ENCODE measurements at regions not wholly inside any gene's neighbourhood (a gene's known extent, or its start where the extent isn't known, plus 50 kb on each side); places are given as distances from the start of the nearest gene placed in this dataset.

DNA sequence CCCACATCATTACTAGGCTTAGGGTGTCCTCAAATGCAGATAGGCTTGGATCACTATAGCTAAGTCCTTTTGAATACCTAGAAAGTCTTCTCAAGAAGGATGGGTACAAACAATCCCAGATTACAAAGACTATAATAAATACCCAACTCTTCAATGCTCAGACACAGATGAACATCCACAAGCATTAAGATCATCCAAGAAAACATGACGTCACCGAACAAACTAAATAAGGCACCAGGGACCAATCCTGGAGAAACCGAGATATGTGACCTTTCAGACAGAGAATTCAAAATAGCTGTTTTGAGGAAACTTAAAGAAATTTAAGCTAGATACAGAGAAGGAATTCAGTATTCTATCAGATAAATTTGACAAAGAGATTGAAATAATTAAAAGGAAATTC, 108.0 kb upstream of the PLPP4 start:
- no peaks in the 10 kb centered on the region for H3K36me3 Mint-ChIP-seq (ENCODE audit: low read depth)
- H3K27me3 Mint-ChIP-seq = peaks cover 24% of the 10 kb centered on the region
- H3K9me3 Mint-ChIP-seq = no peaks in the 10 kb centered on the region
- DNase-seq = no peak
- H3K4me3 Mint-ChIP-seq = no peak overlapping the region
- H3K4me1 Mint-ChIP-seq (ENCODE audit: low read depth) = no peaks in the 10 kb centered on the region
- H3K27ac Mint-ChIP-seq = no peak overlapping the region

DNA sequence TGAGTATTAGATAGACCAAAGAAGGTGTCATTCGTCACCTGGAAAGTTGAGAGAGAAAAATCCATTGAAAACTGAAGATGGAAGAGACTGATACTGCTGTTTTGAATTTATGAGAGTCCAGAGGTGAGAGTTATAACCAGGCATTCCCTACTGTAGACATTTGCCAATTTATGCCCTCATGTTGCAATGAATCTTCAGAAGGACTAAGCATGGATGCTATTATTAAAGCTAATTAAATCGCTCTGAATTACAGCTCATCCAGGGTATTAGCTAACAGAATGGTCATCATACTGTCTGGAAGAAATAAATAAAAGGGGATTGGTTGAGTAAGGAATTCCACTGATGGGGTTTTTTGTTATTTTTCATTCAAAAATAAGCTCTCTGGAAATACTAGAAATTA, 101.6 kb upstream of the PLPP4 start:
- Mint-ChIP-seq H3K4me1 (ENCODE audit: low read depth) (no peaks in the 10 kb centered on the region), H3K9me3 (peaks cover 3% of the 10 kb centered on the region), H3K27ac (no peak overlapping the region), H3K4me3 (no peak overlapping the region), H3K27me3 (peaks cover 2% of the 10 kb centered on the region), H3K36me3 (ENCODE audit: low read depth) (no peaks in the 10 kb centered on the region)
- no peak for DNase-seq

DNA sequence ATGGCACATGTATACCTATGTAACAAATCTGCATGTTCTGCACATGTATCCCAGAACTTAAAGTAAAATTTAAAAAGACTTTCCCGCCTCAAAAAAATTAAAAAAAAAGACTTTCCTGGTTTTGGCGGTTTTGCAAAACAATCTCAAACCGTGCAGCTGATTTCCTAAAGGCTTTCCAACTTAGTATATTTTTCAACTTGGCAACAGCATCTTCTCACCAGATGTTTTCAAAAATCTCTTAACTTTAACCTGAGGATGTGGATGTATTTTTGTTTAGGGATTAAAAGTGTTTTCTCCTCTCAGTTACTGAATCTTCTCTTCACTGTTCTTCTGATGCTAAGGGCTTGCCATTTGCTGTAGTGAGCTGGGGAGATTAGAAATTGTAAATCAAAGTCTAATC, 96.5 kb upstream of the PLPP4 start:
- H3K9me3 Mint-ChIP-seq = peaks cover 3% of the 10 kb centered on the region
- peaks cover 6% of the 10 kb centered on the region for H3K27me3 Mint-ChIP-seq
- no peak for DNase-seq
- no peaks in the 10 kb centered on the region for H3K4me1 Mint-ChIP-seq (ENCODE audit: low read depth)
- no peaks in the 10 kb centered on the region for H3K36me3 Mint-ChIP-seq (ENCODE audit: low read depth)
- no peak overlapping the region for H3K27ac Mint-ChIP-seq
- no peak overlapping the region for H3K4me3 Mint-ChIP-seq

DNA sequence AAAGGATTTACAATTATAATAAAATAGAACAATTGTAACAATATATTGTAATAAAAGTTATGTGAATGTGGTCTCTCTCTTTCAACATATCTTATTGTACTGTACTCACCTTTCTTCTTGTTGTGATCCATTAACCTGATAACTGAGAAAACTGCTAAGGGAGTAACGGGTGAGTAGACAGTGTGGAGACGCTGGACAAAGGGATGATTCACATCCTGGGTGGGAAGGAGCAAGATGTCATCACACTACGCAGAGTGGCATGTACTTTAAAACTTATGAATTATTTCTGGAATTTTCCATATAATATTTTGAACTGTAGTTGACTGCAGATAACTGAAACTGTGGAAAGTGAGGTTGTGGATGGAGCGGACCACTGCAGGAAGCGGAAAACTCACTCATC, 91.2 kb upstream of the PLPP4 start:
- no peak overlapping the region for H3K4me3 Mint-ChIP-seq
- H3K9me3 Mint-ChIP-seq = no peaks in the 10 kb centered on the region
- H3K36me3 Mint-ChIP-seq (ENCODE audit: low read depth) = no peaks in the 10 kb centered on the region
- H3K27me3 Mint-ChIP-seq = peaks cover 4% of the 10 kb centered on the region
- no peaks in the 10 kb centered on the region for H3K4me1 Mint-ChIP-seq (ENCODE audit: low read depth)
- DNase-seq = no peak
- H3K27ac Mint-ChIP-seq = no peak overlapping the region

DNA sequence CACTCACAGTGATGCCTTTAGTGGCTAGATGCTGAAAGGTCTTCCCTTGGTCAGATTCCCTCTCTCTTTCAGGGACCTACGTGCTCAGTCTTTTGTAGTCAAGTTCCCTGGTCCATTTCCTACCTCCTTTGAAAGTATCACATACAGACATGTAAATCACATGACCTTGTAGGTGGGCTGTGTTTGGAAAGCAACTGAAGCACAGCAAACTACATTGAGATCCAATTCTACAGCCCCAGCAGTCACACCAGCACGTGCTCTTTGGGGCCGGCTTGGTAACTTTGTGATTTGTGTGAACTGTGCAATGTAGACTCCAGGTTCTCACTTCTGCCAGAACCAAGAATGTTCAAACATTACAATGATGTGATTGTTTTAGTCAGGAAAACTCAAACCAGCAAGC, 89.7 kb upstream of the PLPP4 start:
- no peak for DNase-seq
- H3K4me3 Mint-ChIP-seq = no peak overlapping the region
- no peaks in the 10 kb centered on the region for H3K9me3 Mint-ChIP-seq
- no peaks in the 10 kb centered on the region for H3K4me1 Mint-ChIP-seq (ENCODE audit: low read depth)
- H3K27ac Mint-ChIP-seq = no peak overlapping the region
- H3K27me3 Mint-ChIP-seq = peaks cover 4% of the 10 kb centered on the region
- no peaks in the 10 kb centered on the region for H3K36me3 Mint-ChIP-seq (ENCODE audit: low read depth)

DNA sequence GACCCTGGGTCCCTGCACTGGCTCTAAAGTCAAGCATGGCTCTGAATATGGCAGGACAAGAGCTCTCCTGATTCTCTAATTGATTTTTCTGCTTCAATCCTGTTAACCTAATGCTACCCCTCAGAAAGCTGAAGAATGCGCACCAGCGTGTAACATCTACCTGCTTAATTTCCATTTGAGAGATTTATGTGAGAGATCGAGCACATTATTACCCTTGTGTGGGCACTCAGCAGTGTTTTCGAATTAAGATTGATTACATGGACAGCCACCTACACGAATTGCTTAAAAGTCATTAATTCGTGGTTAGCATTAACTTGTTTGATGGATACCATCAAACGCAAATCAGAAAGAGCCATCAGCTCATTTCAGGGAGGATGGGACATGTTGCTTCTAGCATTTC, 88.7 kb upstream of the PLPP4 start:
- Mint-ChIP-seq H3K4me1 (ENCODE audit: low read depth) (no peaks in the 10 kb centered on the region), H3K27ac (no peak overlapping the region), H3K4me3 (no peak overlapping the region), H3K9me3 (no peaks in the 10 kb centered on the region), H3K27me3 (peaks cover 5% of the 10 kb centered on the region), H3K36me3 (ENCODE audit: low read depth) (no peaks in the 10 kb centered on the region)
- no peak for DNase-seq

DNA sequence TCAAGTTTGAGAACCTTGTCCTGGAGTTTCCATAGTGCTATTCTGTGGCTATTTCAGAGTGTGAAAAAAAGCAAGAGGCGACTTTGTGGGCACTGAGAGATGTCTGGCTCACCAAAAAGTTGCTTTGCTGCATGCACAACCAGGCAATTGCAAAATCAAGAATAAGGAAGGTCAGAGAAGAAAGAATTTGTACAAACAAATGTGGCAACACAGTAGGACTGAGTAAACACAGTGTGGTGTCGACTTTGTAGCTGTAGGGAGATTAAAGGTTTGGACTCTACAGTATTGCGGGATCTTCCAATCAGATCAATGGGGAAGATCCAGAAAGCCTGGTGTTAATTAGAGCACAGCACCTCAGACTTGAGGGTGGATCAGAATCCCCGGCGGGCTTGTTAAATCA, 88.1 kb upstream of the PLPP4 start:
- Mint-ChIP-seq H3K27ac (no peak overlapping the region), H3K4me1 (ENCODE audit: low read depth) (no peaks in the 10 kb centered on the region), H3K9me3 (no peaks in the 10 kb centered on the region), H3K4me3 (no peak overlapping the region), H3K36me3 (ENCODE audit: low read depth) (no peaks in the 10 kb centered on the region), H3K27me3 (peaks cover 5% of the 10 kb centered on the region)
- DNase-seq = no peak

DNA sequence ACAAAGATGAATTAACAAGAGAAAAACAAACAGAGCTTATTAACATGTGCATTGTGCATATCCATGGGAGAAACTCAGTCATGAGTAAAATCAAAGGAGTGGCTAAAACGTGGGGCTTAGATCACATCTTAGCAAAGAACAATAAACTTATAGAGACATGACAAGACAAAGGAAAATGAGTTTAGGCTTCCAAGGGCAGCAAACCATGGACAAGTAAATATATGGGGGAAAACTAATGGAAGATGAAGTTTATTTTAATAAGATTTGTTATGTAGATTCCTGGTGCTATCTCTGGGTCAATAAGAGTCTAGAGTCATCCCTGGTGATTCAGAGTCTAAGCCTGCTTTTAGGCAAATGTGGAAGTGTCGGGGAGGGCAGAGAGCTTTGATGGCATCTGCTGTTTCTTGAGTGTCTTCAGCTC, 87.2 kb upstream of the PLPP4 start:
- H3K9me3 Mint-ChIP-seq = no peaks in the 10 kb centered on the region
- H3K36me3 Mint-ChIP-seq (ENCODE audit: low read depth) = no peaks in the 10 kb centered on the region
- DNase-seq = no peak
- H3K27me3 Mint-ChIP-seq = peaks cover 5% of the 10 kb centered on the region
- no peaks in the 10 kb centered on the region for H3K4me1 Mint-ChIP-seq (ENCODE audit: low read depth)
- H3K27ac Mint-ChIP-seq = no peak overlapping the region
- no peak overlapping the region for H3K4me3 Mint-ChIP-seq

DNA sequence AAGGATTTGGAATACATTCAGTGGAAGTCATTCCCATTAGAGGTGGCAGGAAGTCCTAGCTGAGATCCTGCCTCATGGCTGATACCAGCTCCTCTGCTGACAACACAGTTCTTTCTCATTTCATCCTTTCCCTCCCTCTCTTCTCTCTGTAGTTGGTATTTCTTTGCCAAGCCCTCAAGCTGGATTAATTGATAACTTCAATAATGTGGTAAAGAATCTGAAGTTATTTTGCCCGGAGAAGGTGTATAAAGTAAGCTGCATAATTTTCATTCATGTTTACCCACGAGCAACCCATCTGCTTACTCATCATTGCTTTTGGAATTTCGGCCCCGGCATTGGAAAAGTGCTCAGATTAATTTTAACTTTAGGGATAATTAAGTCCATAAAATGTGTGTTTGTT, 85.2 kb upstream of the PLPP4 start:
- no peaks in the 10 kb centered on the region for H3K36me3 Mint-ChIP-seq (ENCODE audit: low read depth)
- DNase-seq = no peak
- peaks cover 5% of the 10 kb centered on the region for H3K27me3 Mint-ChIP-seq
- H3K9me3 Mint-ChIP-seq = no peaks in the 10 kb centered on the region
- no peak overlapping the region for H3K4me3 Mint-ChIP-seq
- no peak overlapping the region for H3K27ac Mint-ChIP-seq
- no peaks in the 10 kb centered on the region for H3K4me1 Mint-ChIP-seq (ENCODE audit: low read depth)

DNA sequence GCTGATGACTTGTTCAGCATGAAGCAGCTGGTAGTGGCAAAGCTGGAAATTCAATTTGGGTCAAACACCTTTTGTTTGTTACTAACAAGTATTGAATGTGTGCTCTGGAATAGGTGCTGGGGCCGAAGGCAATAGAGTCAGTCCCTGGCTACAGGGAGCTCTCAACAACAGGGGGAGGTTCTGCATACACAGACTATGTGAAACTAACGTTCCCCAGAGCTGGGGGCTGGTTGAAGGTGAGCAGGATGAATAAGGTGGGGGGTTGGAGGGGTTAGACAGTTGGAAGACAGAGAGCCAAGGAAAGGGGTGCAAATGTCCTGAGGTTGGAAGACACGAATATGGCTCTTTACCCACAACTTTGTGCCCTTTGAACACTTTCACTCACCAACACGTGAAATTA, 84.1 kb upstream of the PLPP4 start:
- H3K4me3 Mint-ChIP-seq = no peak overlapping the region

DNA sequence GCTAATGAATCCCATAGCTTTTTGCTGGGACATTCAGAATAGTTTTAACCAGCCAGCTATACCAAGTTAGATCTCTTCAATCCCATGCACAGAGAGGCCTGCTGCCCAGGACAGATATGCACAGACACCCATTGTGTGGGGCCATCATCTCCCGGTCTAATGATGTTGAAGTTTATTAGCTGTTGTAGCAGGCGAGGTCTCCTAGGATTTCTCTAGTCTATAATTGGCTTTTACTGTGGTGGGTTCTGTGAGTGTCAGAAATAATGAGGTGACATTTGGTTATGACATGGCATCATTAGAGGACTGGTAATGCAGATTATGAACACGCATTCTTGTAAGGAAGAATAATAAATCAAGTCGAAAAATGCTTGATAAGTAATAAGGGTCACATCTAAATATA, 81.4 kb upstream of the PLPP4 start:
- Mint-ChIP-seq H3K27ac (no peak overlapping the region), H3K27me3 (peaks cover 8% of the 10 kb centered on the region), H3K9me3 (peaks cover 2% of the 10 kb centered on the region), H3K4me1 (ENCODE audit: low read depth) (no peaks in the 10 kb centered on the region), H3K4me3 (no peak overlapping the region), H3K36me3 (ENCODE audit: low read depth) (no peaks in the 10 kb centered on the region)
- no peak for DNase-seq

More for the DNA sequence above, 84.1 kb upstream of the PLPP4 start:
- no peak for DNase-seq
- Mint-ChIP-seq H3K36me3 (ENCODE audit: low read depth) (no peaks in the 10 kb centered on the region), H3K4me1 (ENCODE audit: low read depth) (no peaks in the 10 kb centered on the region), H3K27me3 (peaks cover 5% of the 10 kb centered on the region), H3K9me3 (no peaks in the 10 kb centered on the region), H3K27ac (no peak overlapping the region)

DNA sequence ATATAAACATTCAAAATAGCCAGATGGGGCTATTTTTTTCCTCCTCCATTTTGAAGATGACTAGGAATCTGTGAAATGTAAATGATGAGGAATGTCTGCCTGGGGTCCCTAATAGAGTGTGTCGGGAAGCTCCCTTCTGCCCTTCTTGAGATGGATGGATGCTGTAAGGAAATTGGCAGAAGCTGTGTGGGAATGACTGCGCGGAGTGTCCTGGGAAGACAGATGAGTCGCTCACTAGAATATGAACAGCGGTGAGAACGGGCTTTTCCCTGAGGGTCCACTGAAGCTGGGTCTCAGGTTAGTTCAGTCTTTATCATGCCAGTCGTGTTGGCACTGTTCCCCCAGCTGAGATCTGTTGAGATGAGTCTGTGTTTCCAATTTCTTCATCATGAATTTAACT, 75.1 kb upstream of the PLPP4 start:
- peaks cover 2% of the 10 kb centered on the region for H3K9me3 Mint-ChIP-seq
- no peak for DNase-seq
- H3K36me3 Mint-ChIP-seq (ENCODE audit: low read depth) = no peaks in the 10 kb centered on the region
- no peak overlapping the region for H3K4me3 Mint-ChIP-seq
- no peaks in the 10 kb centered on the region for H3K4me1 Mint-ChIP-seq (ENCODE audit: low read depth)
- H3K27me3 Mint-ChIP-seq = peaks cover 2% of the 10 kb centered on the region
- no peak overlapping the region for H3K27ac Mint-ChIP-seq

DNA sequence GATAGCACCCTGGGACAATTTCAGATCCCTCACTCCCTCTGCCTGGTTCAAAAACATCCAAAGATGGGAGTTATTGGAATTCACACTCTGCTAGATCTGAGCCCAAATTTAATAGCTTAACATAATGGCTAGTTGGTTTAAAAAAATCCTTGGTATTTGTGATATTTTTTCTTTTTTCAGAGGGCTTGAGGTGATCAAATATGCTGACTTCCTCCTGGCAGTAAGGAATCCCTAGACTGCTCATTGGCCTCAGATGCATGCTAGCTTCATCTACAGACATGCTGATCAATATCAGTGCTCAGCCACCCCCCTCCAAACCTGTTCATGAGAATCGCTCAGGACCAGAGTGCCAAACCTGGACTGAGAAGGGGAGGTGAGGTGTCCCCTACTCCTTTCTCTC, 74.7 kb upstream of the PLPP4 start:
- H3K27ac Mint-ChIP-seq = no peak overlapping the region
- no peaks in the 10 kb centered on the region for H3K4me1 Mint-ChIP-seq (ENCODE audit: low read depth)
- peaks cover 2% of the 10 kb centered on the region for H3K27me3 Mint-ChIP-seq
- DNase-seq = no peak
- no peaks in the 10 kb centered on the region for H3K36me3 Mint-ChIP-seq (ENCODE audit: low read depth)
- H3K9me3 Mint-ChIP-seq = peaks cover 2% of the 10 kb centered on the region
- H3K4me3 Mint-ChIP-seq = no peak overlapping the region

DNA sequence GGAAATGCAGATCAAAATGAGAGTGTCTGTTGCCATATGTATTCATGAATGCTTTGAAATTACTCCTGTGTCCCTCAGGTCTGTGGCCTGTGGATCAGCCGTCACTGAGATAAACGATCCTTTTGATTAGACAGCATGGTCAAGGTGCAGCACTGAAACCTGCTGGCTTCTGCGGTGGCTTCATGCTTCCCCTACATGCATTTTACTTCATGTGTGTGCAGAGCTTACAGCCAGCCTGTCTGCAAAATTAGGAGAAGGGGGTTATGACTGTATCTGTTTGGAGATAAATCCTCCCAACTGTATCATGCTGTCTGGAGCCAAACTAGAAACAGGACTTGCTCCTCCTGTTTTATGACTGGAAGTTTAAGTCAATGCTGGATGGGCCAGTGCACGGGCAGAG, 71.0 kb upstream of the PLPP4 start:
- Mint-ChIP-seq H3K27ac (no peak overlapping the region), H3K4me3 (no peak overlapping the region), H3K9me3 (no peaks in the 10 kb centered on the region), H3K36me3 (ENCODE audit: low read depth) (no peaks in the 10 kb centered on the region), H3K4me1 (ENCODE audit: low read depth) (no peaks in the 10 kb centered on the region), H3K27me3 (peaks cover 2% of the 10 kb centered on the region)
- DNase-seq = no peak

DNA sequence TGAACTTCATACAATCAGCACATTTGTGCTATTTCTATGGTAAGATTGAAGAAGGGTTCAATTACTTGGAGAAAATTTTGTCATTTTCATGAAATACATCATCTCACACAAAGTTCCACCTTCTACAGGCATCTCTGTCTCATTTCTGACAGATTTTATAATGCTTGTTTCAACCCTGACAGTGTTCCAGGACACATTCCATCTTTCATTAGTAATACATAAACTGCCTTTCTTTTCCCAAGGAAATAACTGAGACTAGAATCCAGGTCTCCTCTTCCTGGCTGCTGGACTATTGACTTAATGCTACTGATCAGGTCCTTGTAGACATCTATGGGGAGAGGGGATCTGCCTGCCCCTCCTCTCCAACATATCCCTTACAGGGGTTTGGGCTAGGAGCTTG, 70.1 kb upstream of the PLPP4 start:
- H3K27me3 Mint-ChIP-seq = peaks cover 6% of the 10 kb centered on the region
- no peak for DNase-seq
- no peaks in the 10 kb centered on the region for H3K36me3 Mint-ChIP-seq (ENCODE audit: low read depth)
- H3K9me3 Mint-ChIP-seq = no peaks in the 10 kb centered on the region
- H3K27ac Mint-ChIP-seq = no peak overlapping the region
- H3K4me3 Mint-ChIP-seq = no peak overlapping the region
- H3K4me1 Mint-ChIP-seq (ENCODE audit: low read depth) = no peaks in the 10 kb centered on the region

DNA sequence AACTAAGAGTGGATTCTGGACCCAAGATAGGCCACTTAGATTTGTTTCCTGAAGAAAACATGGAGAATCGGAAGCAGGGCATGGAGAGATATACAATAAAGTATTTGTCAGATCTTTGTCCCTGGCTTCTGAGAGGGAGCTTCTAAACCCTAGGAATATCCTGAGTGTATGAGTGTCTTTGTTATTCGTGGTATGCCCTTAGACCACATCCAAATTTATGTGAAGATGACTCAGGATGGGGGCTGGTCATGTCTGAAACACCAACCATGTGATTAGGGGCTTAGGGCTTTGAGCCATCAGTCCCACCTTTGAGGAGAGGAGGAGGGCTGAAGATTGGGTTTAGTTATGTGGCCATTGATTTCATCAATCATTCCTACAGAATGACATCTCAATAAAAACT, 69.7 kb upstream of the PLPP4 start:
- H3K4me1 Mint-ChIP-seq (ENCODE audit: low read depth) = no peaks in the 10 kb centered on the region

More for the DNA sequence above, 69.7 kb upstream of the PLPP4 start:
- Mint-ChIP-seq H3K27me3 (peaks cover 6% of the 10 kb centered on the region), H3K36me3 (ENCODE audit: low read depth) (no peaks in the 10 kb centered on the region), H3K27ac (no peak overlapping the region), H3K9me3 (no peaks in the 10 kb centered on the region), H3K4me3 (no peak overlapping the region)
- no peak for DNase-seq
